ENCODE measurements at regions not wholly inside any gene's neighbourhood (a gene's known extent, or its start where the extent isn't known, plus 50 kb on each side); places are given as distances from the start of the nearest gene placed in this dataset.

GRCh38 chr12:98402091-98402490, 113.3 kb upstream of the TMPO start:
- H3K4me3 ChIP-seq (ENCODE audit: control extremely low read depth in 1 of 5, extremely low read depth in 1 of 5, insufficient read depth in 1 of 5, low read depth in 2 of 5, low read length in 4 of 5): no peak overlapping the region
- no peak overlapping the region for H2AFZ ChIP-seq (ENCODE audit: insufficient read depth, low read depth, low read length, poor library complexity, severe bottlenecking)
- peaks cover 12 to 21% of the 10 kb centered on the region in 2 donors for H3K4me1 ChIP-seq (ENCODE audit: control insufficient read depth in 2 of 2, insufficient read depth in 2 of 2, low read length in 2 of 2)
- ChIA-PET CTCF (no interaction called here), POLR2A (no interaction called here)
- intact Hi-C loops (cut with micrococcal nuclease): no loop called here
- TF ChIP-seq EZH2 (IDR thresholded peaks at IDR 0.05; ENCODE audit: borderline replicate concordance, insufficient read depth, low read depth, low read length, poor library complexity, severe bottlenecking): no peak
- TF ChIP-seq, protein P1, sequence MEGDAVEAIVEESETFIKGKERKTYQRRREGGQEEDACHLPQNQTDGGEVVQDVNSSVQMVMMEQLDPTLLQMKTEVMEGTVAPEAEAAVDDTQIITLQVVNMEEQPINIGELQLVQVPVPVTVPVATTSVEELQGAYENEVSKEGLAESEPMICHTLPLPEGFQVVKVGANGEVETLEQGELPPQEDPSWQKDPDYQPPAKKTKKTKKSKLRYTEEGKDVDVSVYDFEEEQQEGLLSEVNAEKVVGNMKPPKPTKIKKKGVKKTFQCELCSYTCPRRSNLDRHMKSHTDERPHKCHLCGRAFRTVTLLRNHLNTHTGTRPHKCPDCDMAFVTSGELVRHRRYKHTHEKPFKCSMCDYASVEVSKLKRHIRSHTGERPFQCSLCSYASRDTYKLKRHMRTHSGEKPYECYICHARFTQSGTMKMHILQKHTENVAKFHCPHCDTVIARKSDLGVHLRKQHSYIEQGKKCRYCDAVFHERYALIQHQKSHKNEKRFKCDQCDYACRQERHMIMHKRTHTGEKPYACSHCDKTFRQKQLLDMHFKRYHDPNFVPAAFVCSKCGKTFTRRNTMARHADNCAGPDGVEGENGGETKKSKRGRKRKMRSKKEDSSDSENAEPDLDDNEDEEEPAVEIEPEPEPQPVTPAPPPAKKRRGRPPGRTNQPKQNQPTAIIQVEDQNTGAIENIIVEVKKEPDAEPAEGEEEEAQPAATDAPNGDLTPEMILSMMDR (IDR thresholded peaks at IDR 0.05): no peak
- Mint-ChIP-seq H3K9me3 (ENCODE audit: insufficient read depth) (no peaks in the 10 kb centered on the region), H3K27ac (no peak overlapping the region), H3K4me3 (no peak overlapping the region), H3K4me1 (peaks cover 32% of the 10 kb centered on the region), H3K27me3 (no peaks in the 10 kb centered on the region)
- no peaks in the 10 kb centered on the region for H3K36me3 ChIP-seq (replicated peaks in 1 of 2; ENCODE audit: control extremely low read depth in 1 of 2, control insufficient read depth in 1 of 2, extremely low read depth in 1 of 2, insufficient read depth in 2 of 2, low read length in 1 of 2)
- ATAC-seq (ENCODE audit: low read depth) (no peak), DNase-seq (no peak)
- 100% methylated on average over 1 of the region's 3 CpGs for WGBS (ENCODE audit: insufficient coverage)
- no peak overlapping the region for H3K9ac ChIP-seq (ENCODE audit: low read length)
- no peak overlapping the region for H3K4me2 ChIP-seq (replicated peaks; ENCODE audit: low read depth, low read length, poor library complexity, severe bottlenecking)
- H4K20me1 ChIP-seq (ENCODE audit: control insufficient read depth, insufficient read depth, low read length, poor library complexity, severe bottlenecking): no peaks in the 10 kb centered on the region
- no peaks in the 10 kb centered on the region for H3K27me3 ChIP-seq (replicated peaks in 1 of 4; ENCODE audit: control extremely low read depth in 1 of 4, control insufficient read depth in 3 of 4, insufficient read depth in 4 of 4, low read length in 3 of 4)
- H3K79me2 ChIP-seq (ENCODE audit: control insufficient read depth, insufficient read depth, low read length): no peaks in the 10 kb centered on the region
- H3K27ac ChIP-seq (ENCODE audit: low read length in 2 of 2): no peak overlapping the region
- peaks cover 0 to under 1% (median 0%) of the 10 kb centered on the region in 3 donors for H3K9me3 ChIP-seq (ENCODE audit: control extremely low read depth in 1 of 3, control insufficient read depth in 2 of 3, insufficient read depth in 1 of 3, low read length in 2 of 3)

DNA sequence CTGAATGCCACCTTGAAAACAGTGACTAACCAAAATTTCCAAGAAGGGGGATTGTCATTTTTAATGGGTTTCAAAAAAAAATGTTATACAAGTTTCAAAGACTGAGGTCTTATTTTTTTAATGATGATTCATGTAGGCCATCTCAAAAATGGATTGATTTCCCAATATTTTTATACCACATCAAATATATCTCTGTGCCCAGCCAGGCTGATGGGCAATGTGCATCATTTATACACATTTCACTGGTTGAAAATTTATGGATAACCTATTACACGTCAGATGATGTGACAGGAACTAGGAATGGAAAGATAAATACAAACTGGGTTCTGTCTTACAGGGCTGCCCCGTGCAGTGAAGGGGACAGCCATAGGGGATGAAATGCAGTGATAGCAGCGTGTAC, 112.7 kb upstream of the TMPO start:
- ChIA-PET POLR2A (no interaction called here), CTCF (no interaction called here)
- no peak overlapping the region for H3K9ac ChIP-seq (ENCODE audit: low read length)
- intact Hi-C loops (cut with micrococcal nuclease): no loop called here
- H3K4me1 ChIP-seq (ENCODE audit: control insufficient read depth in 2 of 2, insufficient read depth in 2 of 2, low read length in 2 of 2): peaks cover 7 to 19% of the 10 kb centered on the region in 2 donors
- Mint-ChIP-seq H3K27ac (no peak overlapping the region), H3K4me3 (no peak overlapping the region), H3K27me3 (no peaks in the 10 kb centered on the region), H3K4me1 (peaks cover 26% of the 10 kb centered on the region), H3K9me3 (ENCODE audit: insufficient read depth) (no peaks in the 10 kb centered on the region)
- no peak overlapping the region for H3K4me2 ChIP-seq (replicated peaks; ENCODE audit: low read depth, low read length, poor library complexity, severe bottlenecking)
- no peaks in the 10 kb centered on the region for H3K27me3 ChIP-seq (replicated peaks in 1 of 4; ENCODE audit: control extremely low read depth in 1 of 4, control insufficient read depth in 3 of 4, insufficient read depth in 4 of 4, low read length in 3 of 4)
- TF ChIP-seq, protein P1 (IDR thresholded peaks at IDR 0.05): no peak
- TF ChIP-seq EZH2 (IDR thresholded peaks at IDR 0.05; ENCODE audit: borderline replicate concordance, insufficient read depth, low read depth, low read length, poor library complexity, severe bottlenecking): no peak
- WGBS (ENCODE audit: insufficient coverage): 89% methylated on average over 3 of the region's 3 CpGs
- no peaks in the 10 kb centered on the region for H3K79me2 ChIP-seq (ENCODE audit: control insufficient read depth, insufficient read depth, low read length)
- no peak overlapping the region for H3K4me3 ChIP-seq (ENCODE audit: control extremely low read depth in 1 of 5, extremely low read depth in 1 of 5, insufficient read depth in 1 of 5, low read depth in 2 of 5, low read length in 4 of 5)
- no peak overlapping the region for H3K27ac ChIP-seq (ENCODE audit: low read length in 2 of 2)
- ATAC-seq (ENCODE audit: low read depth) (no peak), DNase-seq (no peak)
- no peaks in the 10 kb centered on the region for H4K20me1 ChIP-seq (ENCODE audit: control insufficient read depth, insufficient read depth, low read length, poor library complexity, severe bottlenecking)
- no peak overlapping the region for H2AFZ ChIP-seq (ENCODE audit: insufficient read depth, low read depth, low read length, poor library complexity, severe bottlenecking)
- H3K36me3 ChIP-seq (replicated peaks in 1 of 2; ENCODE audit: control extremely low read depth in 1 of 2, control insufficient read depth in 1 of 2, extremely low read depth in 1 of 2, insufficient read depth in 2 of 2, low read length in 1 of 2): no peaks in the 10 kb centered on the region
- peaks cover 0 to 7% (median 0%) of the 10 kb centered on the region in 3 donors for H3K9me3 ChIP-seq (ENCODE audit: control extremely low read depth in 1 of 3, control insufficient read depth in 2 of 3, insufficient read depth in 1 of 3, low read length in 2 of 3)
